SK-N-SH treated with all-trans-retinoic acid at 6 μM for 48 hours (cell line): ENCODE measurements at regions not wholly inside any gene's neighbourhood (a gene's known extent, or its start where the extent isn't known, plus 50 kb on each side); places are given as distances from the start of the nearest gene placed in this dataset.

ENCODE experiments used
- ARNTL ChIP-seq: fragments of 450-650 bp; formaldehyde crosslinking; IDR thresholded peaks from 2 replicates; pipeline ENCODE4 v1.5.0; 2020; ENCODE audit warnings: low read depth, mild to moderate bottlenecking, moderate library complexity, borderline replicate concordance
- CSRNP3 ChIP-seq: fragments of 250-450 bp; sonication (Bioruptor Pico); IDR thresholded peaks from 2 replicates; pipeline ENCODE4 v1.5.1; 2021; ENCODE audit warnings: mild to moderate bottlenecking, moderate library complexity
- ESRRG ChIP-seq: fragments of 250-450 bp; sonication (Bioruptor Pico); IDR thresholded peaks from 2 replicates; pipeline ENCODE4 v1.6.1; 2021; ENCODE audit warnings: mild to moderate bottlenecking
- PATZ1 ChIP-seq: fragments of 250-450 bp; sonication (Bioruptor Pico); IDR thresholded peaks from 2 replicates; pipeline ENCODE4 v1.8.0; 2020; ENCODE audit warnings: mild to moderate bottlenecking, moderate library complexity, borderline replicate concordance
- RARB ChIP-seq: fragments of 250-450 bp; sonication (Bioruptor Pico); IDR thresholded peaks from 2 replicates; pipeline ENCODE4 v1.8.0; 2021; ENCODE audit warnings: mild to moderate bottlenecking, moderate library complexity
- SNAI2 ChIP-seq: fragments of 250-450 bp; sonication (Bioruptor Pico); IDR thresholded peaks from 2 replicates; pipeline ENCODE4 v1.5.0; 2020; ENCODE audit warnings: mild to moderate bottlenecking, moderate library complexity
- TCF4 ChIP-seq: fragments of 250-450 bp; sonication (Bioruptor Pico); IDR thresholded peaks from 2 replicates; pipeline ENCODE4 v1.8.0; 2021; ENCODE audit warnings: mild to moderate bottlenecking, moderate library complexity, borderline replicate concordance
- TOX ChIP-seq: fragments of 250-450 bp; sonication (Bioruptor Pico); IDR thresholded peaks from 2 replicates; pipeline ENCODE4 v1.8.0; 2021; ENCODE audit warnings: mild to moderate bottlenecking, moderate library complexity, borderline replicate concordance
- ZFP30 ChIP-seq: fragments of 450-650 bp; formaldehyde crosslinking; IDR thresholded peaks from 2 replicates; pipeline ENCODE4 v1.5.0; 2022; ENCODE audit warnings: mild to moderate bottlenecking, moderate library complexity
- ZNF70 ChIP-seq: fragments of 450-650 bp; formaldehyde crosslinking; IDR thresholded peaks from 2 replicates; pipeline ENCODE4 v1.5.0; 2020; ENCODE audit warnings: mild to moderate bottlenecking, moderate library complexity
- TF ChIP-seq, protein P1 (sequence below): fragments of 250-450 bp; sonication (Bioruptor Pico); IDR thresholded peaks from 2 replicates; pipeline ENCODE4 v1.5.1; 2020; ENCODE audit warnings: low read depth, mild to moderate bottlenecking, moderate library complexity
- TF ChIP-seq, protein P2 (sequence below): fragments of 250-450 bp; sonication (Bioruptor Pico); IDR thresholded peaks from 2 replicates; pipeline ENCODE4 v1.8.0; 2021; ENCODE audit warnings: low read depth, mild to moderate bottlenecking, moderate library complexity, borderline replicate concordance

DNA sequence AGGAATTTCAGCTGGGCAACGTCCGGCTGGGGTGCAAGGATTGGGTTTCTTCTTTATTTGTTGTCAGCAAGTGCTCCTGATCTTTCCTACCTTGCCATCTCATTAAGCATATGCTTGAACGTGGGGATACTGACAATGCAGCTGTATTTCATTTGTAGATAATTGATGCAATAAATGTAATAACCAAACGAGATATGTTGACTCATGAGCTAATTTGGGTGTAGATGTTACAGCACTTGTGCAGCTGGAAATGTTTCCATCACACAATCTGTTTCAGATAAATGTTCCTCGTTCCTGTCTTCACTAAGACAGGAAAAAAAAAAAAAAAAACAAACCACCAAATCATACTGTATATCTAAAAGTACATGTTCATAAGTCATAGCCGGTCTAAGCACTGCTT lies 123.8 kb downstream of the DMRT2 start:
- TF ChIP-seq ESRRG (CRISPR knock-in tag): no peak
- TF ChIP-seq ARNTL (CRISPR knock-in tag): no peak
- TF ChIP-seq, protein P1, sequence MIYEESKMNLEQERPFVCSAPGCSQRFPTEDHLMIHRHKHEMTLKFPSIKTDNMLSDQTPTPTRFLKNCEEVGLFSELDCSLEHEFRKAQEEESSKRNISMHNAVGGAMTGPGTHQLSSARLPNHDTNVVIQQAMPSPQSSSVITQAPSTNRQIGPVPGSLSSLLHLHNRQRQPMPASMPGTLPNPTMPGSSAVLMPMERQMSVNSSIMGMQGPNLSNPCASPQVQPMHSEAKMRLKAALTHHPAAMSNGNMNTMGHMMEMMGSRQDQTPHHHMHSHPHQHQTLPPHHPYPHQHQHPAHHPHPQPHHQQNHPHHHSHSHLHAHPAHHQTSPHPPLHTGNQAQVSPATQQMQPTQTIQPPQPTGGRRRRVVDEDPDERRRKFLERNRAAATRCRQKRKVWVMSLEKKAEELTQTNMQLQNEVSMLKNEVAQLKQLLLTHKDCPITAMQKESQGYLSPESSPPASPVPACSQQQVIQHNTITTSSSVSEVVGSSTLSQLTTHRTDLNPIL (CRISPR knock-in tag): no peak
- TF ChIP-seq PATZ1: no peak
- TF ChIP-seq RARB (CRISPR knock-in tag): no peak
- TF ChIP-seq TOX (CRISPR knock-in tag): no peak
- no peak for TF ChIP-seq ZNF70 (CRISPR knock-in tag)
- no peak for TF ChIP-seq CSRNP3 (CRISPR knock-in tag)
- TF ChIP-seq TCF4 (CRISPR knock-in tag): no peak
- no peak for TF ChIP-seq ZFP30 (CRISPR knock-in tag)
- no peak for TF ChIP-seq SNAI2
- TF ChIP-seq, protein P2, sequence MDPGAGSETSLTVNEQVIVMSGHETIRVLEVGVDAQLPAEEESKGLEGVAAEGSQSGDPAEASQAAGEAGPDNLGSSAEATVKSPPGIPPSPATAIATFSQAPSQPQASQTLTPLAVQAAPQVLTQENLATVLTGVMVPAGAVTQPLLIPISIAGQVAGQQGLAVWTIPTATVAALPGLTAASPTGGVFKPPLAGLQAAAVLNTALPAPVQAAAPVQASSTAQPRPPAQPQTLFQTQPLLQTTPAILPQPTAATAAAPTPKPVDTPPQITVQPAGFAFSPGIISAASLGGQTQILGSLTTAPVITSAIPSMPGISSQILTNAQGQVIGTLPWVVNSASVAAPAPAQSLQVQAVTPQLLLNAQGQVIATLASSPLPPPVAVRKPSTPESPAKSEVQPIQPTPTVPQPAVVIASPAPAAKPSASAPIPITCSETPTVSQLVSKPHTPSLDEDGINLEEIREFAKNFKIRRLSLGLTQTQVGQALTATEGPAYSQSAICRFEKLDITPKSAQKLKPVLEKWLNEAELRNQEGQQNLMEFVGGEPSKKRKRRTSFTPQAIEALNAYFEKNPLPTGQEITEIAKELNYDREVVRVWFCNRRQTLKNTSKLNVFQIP (CRISPR knock-in tag): no peak
